ENCODE measurements at regions not wholly inside any gene's neighbourhood (a gene's known extent, or its start where the extent isn't known, plus 50 kb on each side); places are given as distances from the start of the nearest gene placed in this dataset.

DNA sequence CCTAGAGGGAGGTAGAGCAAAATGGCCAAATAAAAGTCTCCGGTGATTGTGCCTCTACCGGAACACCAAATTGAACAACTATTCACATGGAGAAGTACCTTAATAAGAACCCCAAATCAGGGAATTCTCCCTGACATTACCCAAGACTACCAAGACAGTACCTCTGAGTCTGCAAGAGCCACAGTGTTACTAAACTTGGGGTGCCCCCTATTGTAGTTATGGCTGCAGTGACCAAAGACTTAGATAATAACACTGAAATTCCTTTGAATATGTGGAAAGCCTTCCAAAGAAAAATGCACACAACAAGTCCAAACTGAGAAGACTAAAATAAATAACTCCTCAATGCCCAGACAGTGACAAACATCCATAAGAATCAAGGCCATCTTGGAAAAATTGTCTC is 682.9 kb upstream of the LRRTM1 start:
- TF ChIP-seq, protein P1, sequence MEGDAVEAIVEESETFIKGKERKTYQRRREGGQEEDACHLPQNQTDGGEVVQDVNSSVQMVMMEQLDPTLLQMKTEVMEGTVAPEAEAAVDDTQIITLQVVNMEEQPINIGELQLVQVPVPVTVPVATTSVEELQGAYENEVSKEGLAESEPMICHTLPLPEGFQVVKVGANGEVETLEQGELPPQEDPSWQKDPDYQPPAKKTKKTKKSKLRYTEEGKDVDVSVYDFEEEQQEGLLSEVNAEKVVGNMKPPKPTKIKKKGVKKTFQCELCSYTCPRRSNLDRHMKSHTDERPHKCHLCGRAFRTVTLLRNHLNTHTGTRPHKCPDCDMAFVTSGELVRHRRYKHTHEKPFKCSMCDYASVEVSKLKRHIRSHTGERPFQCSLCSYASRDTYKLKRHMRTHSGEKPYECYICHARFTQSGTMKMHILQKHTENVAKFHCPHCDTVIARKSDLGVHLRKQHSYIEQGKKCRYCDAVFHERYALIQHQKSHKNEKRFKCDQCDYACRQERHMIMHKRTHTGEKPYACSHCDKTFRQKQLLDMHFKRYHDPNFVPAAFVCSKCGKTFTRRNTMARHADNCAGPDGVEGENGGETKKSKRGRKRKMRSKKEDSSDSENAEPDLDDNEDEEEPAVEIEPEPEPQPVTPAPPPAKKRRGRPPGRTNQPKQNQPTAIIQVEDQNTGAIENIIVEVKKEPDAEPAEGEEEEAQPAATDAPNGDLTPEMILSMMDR (IDR thresholded peaks at IDR 0.05), result no peak
- TF ChIP-seq POLR2A (IDR thresholded peaks at IDR 0.05), result no peak

All from body of pancreas (tissue), 4 donors.